Activated CD4-positive, CD25-positive, alpha-beta regulatory T cell (primary cell): ENCODE measurements at regions not wholly inside any gene's neighbourhood (a gene's known extent, or its start where the extent isn't known, plus 50 kb on each side); places are given as distances from the start of the nearest gene placed in this dataset.

ENCODE experiments used
- DNase-seq, 4 experiments: peaks; one replicate each; lab custom pipeline; 2025; lab: John Stamatoyannopoulos, UW

DNA sequence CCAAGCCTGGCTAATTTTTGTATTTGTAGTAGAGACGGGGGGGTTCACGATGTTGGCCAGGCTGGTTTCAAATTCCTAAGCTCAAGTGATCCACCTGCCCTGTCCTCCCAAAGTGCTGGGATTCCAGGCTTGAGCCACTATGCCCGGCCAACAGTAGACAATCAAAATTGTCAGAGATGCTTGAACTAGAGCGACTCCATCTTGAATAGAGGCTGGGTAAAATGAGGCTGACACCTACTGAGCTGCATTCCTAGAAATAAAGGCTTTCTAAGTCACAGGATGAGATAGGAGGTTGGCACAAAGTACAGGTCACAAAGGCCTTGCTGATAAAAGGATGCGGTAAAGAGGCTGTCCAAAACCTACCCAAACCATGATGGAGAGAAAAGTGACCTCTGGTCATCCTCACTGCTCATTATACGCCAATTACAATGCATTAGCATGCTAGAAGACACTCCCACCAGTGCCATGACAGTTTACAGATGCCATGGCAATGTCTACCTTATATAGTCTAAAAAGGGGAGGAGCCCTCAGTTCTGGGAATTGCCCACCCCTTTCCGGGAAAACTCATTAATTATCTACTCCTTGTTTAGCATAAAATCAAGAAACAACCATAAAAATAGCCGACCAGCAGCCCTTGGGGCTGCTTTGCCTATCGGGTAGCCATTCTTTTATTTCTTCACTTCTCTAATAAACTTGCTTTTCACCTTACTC, 134.5 kb downstream of the BAMBI start:
- no peak for DNase-seq

DNA sequence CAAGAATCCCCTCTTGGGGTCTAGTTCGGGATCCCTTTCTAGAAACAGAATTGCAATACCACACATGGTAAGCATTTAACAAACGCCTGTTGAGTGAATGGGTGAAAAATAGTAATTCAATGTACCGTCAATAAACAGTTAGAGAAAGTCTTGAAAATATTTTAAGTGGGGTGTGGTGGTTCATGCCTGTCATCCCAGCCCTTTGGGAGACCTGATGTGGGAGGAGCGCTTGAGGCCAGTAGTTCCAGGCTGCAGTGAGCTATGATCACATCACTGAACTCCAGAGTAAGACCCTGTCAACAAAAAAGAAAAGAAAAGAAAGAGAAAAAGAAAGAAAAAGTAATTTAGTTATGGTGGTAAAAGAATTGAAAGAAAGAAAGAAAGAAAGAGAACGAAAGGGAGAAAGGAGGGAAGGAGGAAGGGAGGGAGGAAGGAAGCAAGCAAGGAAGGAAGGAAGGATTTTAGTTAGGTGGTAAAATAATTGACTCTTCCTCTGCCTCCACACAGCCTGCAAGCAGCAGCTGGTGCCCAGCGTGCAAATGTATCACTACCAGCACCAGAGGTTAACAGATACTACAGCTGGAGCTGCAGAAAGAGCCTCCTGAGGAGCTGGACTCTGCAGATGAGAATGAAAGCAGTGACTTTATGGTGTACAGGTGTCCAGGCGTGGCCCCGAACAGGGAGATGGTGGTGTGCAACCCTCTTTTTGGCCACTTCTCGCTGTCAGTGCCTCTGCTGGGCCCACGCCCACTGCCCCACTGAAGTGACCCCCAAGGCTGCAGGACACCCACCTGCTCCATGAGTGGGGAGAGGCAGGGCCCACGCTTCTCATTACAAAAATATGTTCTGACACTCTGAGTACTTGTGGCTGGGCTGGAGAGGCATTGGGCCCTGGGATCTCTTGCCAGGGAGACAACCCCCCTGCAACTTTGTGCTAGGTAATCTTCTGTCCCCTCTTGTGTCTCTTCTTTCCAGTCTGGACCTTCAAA, 135.4 kb downstream of the BAMBI start:
- no peak for DNase-seq

DNA sequence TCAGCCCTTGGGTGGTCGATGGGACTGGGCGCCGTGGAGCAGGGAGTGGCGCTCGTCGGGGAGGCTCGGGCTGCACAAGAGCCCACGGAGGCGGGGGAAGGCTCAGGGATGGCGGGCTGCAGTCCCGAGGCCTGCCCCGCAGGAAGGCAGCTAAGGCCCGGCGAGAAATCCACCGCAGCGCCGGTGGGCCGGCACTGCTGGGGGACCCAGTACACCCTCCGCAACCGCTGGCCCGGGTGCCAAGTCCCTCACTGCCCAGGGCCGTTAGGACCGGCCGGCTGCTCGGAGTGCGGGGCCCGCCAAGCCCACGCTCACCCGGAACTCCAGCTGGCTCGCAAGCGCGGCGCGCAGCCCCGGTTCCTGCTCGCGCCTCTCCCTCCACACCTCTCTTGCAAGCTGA, 138.4 kb downstream of the BAMBI start:
- no peak for DNase-seq

DNA sequence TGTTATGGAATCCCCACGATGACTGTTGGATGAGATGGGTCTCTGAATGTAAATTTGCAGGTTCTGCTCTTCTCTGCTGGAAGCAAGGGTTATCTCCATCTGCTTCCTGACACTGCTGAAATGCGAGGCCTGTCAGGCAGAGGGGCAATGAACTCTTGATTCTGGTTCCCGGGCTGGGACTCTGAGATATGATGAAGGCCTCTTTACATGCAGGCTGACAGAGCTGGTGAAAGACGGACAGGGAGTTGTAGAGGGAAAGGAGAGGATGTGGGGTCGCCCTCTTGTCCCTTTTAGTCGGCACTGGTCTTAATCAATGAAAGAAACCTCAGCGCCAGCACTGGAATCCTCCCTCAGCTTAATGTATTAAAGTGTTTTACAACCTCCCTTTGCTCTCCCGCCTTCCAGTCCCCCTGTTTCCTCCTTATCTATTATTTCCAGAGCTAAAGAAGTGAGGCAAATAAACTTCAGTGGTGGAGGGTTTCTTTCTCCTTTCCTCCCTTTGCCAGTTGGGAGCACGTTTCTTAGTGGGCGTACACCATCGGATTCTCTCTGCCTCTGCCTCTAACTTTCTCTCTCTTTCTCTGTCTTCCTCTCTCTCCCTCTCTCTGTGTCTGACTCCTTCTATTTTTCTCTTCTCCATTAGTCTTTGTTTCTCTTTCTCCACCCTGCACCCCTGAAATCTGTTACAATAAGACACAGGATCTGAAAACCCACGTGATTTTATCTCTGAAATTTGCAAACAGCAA, 145.6 kb downstream of the BAMBI start:
- DNase-seq, result no peak

DNA sequence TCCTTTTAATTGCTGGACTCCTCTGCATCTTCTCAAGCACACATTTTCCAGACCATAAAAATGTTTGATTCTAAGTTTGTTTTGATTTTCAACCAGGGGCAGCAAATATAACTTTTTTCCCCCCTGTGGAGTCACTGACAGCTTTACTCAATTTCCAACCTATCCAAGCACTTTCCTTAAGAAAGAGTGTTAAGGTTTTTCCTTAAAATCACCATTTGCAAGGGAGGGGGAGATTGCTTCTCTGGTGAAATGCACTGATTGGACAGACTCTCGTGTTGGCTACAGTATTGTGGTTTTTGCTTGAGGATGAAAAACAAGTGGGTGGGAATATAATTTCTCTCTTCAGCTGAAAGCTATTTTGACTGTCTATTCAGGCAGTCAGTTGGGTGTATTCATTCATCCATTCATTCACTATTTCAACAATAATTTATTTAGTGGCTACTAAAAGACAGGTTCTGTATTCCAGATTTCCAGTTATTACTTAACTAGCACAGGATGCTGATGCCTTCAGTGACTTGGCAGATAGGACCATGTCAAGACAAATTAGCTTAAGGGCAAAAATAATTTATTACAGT, 146.3 kb downstream of the BAMBI start:
- no peak for DNase-seq

DNA sequence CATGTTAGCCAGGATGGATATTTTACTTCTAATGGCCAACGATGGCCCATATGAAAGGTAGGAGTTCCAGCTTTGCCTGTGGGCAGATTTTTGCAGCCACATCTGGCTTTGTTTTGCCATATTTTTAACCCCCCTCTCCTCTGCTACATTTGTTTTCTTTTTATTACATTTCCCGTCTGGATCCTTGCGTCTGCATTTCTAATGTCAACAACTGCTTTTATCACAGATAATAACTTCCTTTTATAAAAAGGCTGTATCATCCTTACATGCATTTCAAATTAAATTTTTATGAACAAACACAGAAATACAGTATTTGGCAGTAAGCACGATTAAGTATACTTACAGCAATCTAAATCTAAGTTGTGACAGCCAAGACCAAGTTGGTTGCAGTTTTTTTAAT, 156.0 kb downstream of the BAMBI start:
- no peak for DNase-seq

DNA sequence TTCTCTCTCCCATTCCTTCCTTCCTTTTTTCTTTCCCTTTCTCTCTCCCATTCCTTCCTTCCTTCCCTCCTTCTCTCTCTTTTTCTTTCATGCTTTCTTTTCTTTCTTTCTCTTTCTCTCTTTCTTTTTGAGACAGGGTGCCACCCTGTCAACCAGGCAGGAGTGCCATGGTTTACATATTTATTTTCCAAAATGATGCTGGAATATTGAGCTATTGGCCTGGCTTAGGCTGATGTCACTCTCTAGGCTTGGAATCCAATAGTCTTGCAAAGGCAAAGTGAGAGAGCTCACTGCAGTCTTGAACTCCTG, 159.1 kb downstream of the BAMBI start:
- DNase-seq, result no peak

DNA sequence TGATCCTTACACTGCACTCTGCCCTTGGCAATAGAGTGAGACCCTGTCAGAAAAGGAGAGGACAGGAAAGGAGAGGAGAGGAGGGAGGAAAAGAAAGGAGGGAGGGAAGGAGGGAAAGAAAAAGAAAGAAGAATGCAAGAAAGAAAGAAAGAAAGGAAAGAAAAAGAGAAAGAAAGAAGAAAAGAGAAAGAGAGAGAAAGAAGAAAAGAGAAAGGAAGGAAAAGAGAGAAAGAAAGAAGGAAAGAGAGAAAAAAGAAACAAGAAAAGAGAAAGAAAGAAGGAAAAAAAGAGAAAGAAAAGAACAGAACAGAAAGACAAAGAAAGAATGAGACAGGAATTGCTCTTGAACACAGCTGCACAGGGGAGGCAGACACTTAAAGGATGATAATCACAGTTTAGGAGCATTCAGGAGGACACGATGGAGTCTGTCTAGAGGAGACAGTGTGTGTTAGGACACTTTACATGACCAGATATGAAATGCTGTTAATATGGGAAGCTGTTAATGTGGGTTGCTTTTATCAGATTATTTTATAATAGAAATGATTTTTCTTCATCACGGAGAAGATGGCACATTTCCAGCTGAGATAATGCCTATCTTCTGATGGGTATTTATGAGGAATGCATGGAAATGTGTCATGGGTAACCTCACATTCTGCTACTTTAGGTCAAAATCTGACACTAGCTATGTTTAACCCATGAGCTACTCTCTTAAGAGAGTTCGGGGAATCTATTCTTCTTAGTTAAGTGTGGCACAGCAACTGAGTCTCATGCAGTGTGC, 160.5 kb downstream of the BAMBI start:
- DNase-seq, result no peak

DNA sequence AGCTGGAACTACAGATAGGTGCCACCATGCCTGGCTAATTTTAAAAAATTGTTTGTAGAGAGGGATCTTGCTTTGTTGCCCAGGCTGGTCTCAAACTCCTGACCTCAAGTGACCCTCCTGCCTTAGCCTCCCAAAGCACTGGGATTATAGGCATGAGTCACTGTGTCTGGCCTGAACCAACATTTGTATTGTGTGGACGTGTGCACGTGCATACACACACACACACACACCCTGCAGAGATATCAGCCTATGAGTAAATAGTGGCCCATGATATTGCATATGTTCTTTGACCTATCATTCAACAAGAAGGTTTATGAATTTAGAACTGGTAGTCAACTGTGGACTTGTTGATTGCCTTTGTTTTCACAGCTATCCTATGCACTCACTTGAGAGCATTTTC, 161.6 kb downstream of the BAMBI start:
- no peak for DNase-seq

DNA sequence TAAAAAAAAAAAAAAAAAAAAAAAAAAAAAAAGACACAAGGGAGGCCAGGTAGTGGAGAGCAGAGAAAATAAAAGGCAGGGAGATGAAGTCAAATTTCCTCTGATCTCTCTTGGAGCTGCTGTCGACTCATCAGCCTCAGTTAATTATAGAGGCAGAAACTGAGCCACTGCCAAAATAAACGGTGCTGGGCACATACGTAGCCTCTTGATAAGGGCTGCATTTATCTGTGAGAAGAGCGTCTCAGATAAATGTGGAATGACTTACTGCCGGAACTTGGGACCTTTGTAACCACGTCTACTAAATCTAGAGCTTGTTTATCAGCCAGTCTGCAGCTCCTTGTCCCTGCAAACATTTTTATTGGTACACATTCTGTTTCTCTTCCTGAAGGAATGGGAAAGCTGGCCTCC, 162.3 kb downstream of the BAMBI start:
- no peak for DNase-seq

DNA sequence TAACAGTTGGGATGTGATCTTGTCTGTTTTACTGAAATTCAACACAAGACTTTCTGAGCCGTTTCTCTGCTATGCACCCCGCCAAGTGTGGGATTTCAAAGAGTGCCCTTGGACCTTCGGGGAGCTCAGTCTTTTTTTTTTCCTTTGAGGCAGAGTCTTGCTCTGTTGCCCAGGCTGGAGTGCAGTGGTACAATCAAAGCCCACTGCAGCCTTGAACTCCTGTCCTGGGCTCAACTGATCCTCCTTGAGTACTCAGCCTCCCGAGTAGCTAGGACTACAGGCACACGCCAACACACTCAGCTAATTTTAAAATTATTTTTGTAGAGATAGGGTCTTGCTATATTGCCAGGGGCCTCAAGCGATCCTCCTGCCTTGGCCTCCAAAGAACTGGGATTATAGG, 162.9 kb downstream of the BAMBI start:
- DNase-seq, result no peak

DNA sequence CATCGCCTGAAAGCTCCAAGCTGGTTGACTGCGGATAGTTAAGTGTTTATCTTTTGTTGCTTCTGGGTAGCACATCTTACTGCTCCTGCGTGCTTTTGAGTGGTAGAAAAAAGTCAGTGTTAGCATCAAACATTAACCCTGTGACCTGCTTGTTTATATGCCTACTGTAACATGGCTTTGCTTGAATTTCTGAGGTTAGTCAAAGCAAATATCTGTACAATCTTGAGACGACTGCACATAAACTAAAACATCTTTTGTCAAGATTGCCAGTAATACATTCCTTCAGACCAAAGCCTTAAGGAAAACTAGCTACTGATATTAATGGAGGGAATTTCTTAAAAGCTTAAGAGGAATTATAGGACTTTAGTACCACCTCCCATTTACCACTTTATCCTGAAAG, 163.7 kb downstream of the BAMBI start:
- no peak for DNase-seq

DNA sequence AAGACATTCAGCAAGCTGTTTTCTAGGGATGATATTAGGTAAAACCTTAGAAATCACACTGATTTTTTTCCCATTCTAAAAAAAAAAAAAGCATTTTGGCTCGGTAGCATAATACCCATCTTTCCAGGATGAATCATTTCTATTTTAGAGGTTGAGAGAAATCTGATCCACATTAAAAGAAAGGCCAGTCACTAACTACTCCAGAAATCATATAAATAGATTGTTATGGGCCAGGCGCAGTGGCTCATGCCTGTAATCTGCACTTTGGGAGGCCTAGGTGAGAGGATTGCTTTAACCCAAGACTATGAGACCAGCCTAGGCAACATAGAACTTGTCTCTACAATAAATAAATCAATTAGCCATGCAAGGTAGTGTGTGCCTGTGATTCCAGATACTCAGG, 164.3 kb downstream of the BAMBI start:
- no peak for DNase-seq

DNA sequence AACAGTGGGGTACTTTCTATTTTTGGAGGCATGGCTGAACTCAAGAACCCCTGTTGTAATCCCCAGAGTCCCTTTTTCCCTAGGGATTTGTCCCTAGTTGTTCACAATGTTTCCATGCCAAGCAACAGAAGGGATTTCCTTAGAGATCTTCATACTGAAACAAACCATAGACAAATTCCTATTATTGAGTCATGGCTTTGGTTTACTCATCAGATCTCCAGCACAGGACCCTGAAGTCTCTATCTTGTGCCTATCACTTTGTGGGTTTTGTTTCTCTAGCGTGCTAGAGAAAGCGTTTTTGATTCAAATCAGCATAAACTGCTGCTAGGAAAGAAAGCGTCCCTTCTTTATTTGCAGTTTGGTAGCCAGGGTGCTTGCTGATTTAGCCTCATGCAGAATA, 165.0 kb downstream of the BAMBI start:
- DNase-seq, result no peak

DNA sequence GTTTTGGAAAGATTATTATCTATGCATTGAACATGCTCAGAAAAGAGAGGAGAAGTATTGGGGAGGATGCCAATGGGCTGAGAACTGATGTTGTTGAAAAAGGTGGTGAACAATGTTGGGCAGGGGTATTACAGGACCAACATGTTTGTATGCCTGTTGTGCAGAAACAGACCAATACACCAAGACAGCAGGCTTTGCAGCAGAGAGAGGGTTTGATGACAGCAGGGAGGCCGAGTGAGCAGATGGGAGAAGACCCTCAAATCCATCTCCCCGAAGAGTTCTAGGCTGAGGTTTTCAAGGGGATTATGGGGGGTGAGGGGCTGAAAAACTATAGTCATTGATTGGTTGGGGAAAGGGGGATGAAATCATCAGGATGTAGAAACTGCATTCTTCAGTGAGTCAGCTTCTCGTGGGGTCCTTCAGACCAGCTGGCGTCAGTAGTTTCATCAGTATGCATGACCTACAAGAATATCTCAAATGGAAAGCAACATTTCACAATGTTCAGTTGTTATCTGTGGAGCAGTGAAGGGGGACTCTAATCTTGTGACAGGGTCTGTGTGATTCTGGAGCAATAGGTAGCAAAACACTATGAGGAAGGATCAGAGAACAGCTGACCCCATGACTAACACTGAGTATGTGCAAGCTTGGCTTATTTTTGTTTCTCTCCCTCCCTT, 167.8 kb downstream of the BAMBI start:
- DNase-seq, result no peak

DNA sequence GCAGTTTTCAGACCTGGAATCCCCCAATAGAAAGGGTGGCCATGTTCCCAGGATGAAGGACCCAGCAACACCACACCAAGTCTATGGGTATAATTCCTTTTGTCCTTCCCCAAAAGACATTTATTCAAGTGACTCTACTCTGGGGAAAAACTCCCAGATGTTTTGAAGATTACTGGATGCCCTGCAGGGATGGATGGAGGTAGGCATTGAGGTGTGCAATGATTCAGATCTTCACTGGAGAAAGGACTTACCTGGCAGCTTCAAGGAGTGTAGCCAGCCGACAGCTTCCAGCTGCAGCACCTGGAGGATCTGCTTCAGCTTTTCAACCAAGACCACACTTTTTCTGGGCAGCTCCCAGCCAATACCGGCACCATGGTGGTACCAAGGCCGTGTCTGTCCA, 172.0 kb downstream of the BAMBI start:
- DNase-seq, result no peak

DNA sequence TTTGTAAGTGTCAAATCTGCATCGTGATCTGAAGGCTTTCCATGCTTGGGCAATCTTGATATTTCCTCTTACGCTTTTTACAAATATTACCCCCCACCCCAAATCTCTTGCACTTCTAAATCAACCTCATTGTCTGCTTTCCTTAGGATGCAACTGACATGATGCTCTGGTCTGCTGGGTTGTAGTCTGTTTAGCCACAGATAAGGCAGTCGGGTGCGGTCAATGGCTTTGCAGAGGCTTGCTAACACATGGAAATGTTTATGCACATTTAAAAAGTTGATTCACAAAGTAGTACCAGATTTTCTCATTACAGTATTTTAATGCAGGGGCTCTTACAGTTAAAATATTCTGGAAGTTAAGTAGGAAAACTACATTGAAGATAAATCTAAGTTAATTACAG, 172.5 kb downstream of the BAMBI start:
- no peak for DNase-seq

DNA sequence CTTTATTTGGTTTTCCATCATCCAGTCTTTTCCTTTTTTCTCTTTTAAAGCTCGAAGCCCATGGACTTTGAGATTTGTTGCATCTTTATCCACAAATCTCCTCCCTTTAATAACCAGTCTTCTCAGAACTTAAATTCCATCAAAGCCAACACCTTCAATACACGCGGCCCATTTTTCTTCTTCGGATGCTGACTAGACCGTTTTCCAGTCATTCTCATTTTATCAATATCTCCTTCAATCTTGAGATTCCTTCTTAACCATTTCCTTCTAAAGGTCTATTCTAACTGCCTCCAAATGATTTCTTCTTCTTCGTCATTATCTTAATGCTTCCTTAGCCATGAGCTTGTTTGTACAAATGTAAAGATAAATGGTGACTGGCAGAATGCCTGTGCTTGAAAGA, 173.5 kb downstream of the BAMBI start:
- no peak for DNase-seq

DNA sequence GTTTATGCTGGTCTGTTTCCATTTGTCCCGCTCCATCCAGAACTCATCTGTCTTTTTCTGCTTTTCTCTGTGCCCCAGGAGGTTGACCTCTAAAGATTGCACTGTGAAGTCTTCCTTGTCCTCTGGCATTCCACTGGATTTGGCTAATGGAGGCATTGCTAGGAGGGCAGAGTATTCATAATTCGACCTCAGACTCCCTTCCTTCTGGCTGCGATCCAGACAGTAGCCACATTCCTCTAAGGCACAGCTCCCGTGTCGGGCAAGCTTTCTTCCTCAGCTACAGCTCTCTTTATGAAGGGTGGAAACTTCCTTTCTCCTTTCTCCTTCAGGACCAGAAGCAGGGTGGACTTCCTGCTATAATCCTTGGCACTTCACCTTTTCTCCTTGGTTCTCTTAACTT, 175.9 kb downstream of the BAMBI start:
- DNase-seq, result no peak

DNA sequence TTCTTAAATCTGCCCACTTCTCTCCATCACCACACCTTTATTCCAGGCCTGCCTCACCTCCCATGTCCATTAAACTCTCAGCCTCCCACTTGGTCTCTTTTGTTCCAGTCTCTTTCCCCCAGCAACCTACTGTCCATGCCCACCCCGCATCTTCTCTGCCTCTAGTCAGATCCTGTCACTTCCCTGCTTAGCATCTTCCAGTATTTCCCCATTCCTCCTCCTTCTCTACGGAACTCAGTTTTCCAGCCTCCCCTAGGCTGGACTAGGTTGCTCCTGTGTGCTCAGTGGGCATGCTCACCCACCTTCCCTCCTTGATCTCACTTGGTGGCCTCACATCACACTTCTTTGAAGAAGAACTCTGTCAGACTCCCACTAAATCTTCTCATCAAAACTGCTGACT, 179.8 kb downstream of the BAMBI start:
- no peak for DNase-seq

DNA sequence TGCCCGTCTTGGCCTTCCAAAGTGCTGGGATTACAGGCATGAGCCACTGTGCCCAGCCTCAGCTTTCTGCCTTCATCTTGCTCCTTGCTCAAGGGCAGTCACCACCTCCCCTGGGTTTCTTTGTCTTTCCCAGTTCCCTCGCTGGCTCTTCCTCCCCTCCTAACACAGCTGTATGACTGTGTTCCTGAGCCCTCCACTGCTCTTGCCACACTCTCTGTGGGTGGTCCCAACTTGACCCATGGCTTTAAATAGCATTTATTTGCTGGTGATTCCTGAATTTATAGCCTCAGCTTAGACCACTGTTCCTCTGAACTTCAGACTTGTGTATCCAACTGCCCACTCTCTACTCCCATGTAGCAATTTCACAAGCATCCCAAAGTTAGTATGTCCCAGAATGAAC, 181.3 kb downstream of the BAMBI start:
- DNase-seq, result no peak
